Calu3 (cell line): ENCODE measurements at regions not wholly inside any gene's neighbourhood (a gene's known extent, or its start where the extent isn't known, plus 50 kb on each side); places are given as distances from the start of the nearest gene placed in this dataset.

ENCODE experiments used
- BruUV-seq: library from RNA; stranded (reverse); fragments of 400-500 nt; replicated peaks from 2 replicates; lab custom pipeline; 2021; lab: Mats Ljungman, UMichigan
- CTCF ChIA-PET: fragments of 300-600 bp; sonication (Branson Sonifier 250); formaldehyde crosslinking; loops from one replicate; lab custom pipeline; 2022; ENCODE audit warnings: antibody characterized with exemption; lab: Charles Lee
- DNase-seq: peaks from one replicate; pipeline ENCODE4 v3.0.0; 2022
- H3K27ac Mint-ChIP-seq: one replicate; pipeline ENCODE4 v1.8.0; 2022; ENCODE audit warnings: mixed read lengths; ENCODE audit not compliant: unreplicated experiment
- H3K27me3 Mint-ChIP-seq: one replicate; pipeline ENCODE4 v1.8.0; 2022; ENCODE audit warnings: mixed read lengths; ENCODE audit not compliant: unreplicated experiment
- H3K36me3 Mint-ChIP-seq: one replicate; pipeline ENCODE4 v1.8.0; 2022; ENCODE audit warnings: mild to moderate bottlenecking, moderate library complexity, mixed read lengths; ENCODE audit not compliant: insufficient read depth, unreplicated experiment
- H3K4me1 Mint-ChIP-seq: one replicate; pipeline ENCODE4 v1.8.0; 2022; ENCODE audit warnings: mild to moderate bottlenecking, low read depth, mixed read lengths; ENCODE audit not compliant: unreplicated experiment
- H3K4me3 Mint-ChIP-seq: one replicate; pipeline ENCODE4 v1.8.0; 2022; ENCODE audit warnings: mild to moderate bottlenecking, low read depth, moderate library complexity, mixed read lengths; ENCODE audit not compliant: unreplicated experiment
- H3K9me3 Mint-ChIP-seq: one replicate; pipeline ENCODE4 v1.8.0; 2022; ENCODE audit warnings: low read depth, mixed read lengths; ENCODE audit not compliant: unreplicated experiment
- intact Hi-C: fragments of 100-400 bp; cut with micrococcal nuclease; formaldehyde crosslinking; loops from one replicate; pipeline ENCODE4 v1.10.0; 2022; ENCODE audit not compliant: unreplicated experiment
- TF ChIP-seq, protein P1 (sequence below): fragments of 200-600 bp; IDR thresholded peaks from one replicate; pipeline ENCODE4 v1.8.0; 2022; ENCODE audit warnings: antibody characterized with exemption; ENCODE audit not compliant: unreplicated experiment

DNA sequence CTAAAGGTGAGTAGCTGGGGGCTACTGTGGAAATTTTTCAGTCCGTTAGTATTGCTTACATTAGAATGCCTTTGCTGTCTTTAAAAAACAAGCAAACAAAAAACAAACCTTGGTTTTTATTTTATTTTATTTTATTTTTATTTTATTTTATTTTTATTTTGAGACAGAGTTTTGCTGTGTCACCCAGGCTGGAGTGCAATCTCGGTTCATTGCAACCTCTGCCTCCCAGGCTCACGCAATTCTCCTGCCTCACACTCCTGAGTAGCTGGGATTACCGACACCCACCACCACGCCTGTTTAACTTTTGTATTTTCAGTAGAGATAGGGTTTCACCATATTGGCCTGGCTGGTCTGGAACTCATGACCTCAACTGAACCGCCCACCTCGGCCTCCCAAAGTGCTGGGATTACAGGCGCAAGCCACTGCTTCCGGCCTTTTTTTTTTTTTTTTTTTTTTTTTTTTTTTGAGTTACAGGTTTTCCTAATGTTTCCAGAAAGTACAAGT is 732.6 kb downstream of the KCNJ3 start:
- Mint-ChIP-seq H3K4me3 (no peak overlapping the region), H3K27ac (no peak overlapping the region), H3K4me1 (no peaks in the 10 kb centered on the region), H3K27me3 (no peaks in the 10 kb centered on the region), H3K36me3 (no peaks in the 10 kb centered on the region), H3K9me3 (peaks cover 6% of the 10 kb centered on the region)
- intact Hi-C loops: no loop called here
- BruUV-seq: no TSS peak
- TF ChIP-seq, protein P1, sequence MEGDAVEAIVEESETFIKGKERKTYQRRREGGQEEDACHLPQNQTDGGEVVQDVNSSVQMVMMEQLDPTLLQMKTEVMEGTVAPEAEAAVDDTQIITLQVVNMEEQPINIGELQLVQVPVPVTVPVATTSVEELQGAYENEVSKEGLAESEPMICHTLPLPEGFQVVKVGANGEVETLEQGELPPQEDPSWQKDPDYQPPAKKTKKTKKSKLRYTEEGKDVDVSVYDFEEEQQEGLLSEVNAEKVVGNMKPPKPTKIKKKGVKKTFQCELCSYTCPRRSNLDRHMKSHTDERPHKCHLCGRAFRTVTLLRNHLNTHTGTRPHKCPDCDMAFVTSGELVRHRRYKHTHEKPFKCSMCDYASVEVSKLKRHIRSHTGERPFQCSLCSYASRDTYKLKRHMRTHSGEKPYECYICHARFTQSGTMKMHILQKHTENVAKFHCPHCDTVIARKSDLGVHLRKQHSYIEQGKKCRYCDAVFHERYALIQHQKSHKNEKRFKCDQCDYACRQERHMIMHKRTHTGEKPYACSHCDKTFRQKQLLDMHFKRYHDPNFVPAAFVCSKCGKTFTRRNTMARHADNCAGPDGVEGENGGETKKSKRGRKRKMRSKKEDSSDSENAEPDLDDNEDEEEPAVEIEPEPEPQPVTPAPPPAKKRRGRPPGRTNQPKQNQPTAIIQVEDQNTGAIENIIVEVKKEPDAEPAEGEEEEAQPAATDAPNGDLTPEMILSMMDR: no peak
- no peak for DNase-seq
- CTCF ChIA-PET: no interaction called here

DNA sequence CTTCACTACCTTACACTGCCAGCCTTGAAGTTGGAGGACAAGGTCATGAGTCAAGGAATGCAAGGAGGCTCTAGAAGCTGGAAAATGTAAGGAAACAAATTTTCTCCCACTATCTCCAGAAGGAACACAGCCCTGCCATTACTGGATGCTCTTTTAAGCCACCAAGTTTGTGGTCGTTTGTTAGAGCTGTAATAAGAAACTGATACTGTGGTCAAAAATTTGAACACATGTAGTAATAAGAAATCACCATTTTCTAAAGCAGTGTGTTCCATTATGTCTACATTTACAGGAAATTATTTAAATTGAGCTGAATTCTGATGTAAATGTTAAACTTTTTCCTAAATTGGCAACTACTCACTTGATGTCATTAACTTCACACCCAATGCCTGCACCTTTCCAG is 729.0 kb downstream of the KCNJ3 start:
- H3K4me3 Mint-ChIP-seq: no peak overlapping the region
- CTCF ChIA-PET: interaction anchor here (0.6 kb wide), 1 partner anchor 1068 kb away, joined by 3 read pairs; no protein-coding TSS in a partner anchor
- no peaks in the 10 kb centered on the region for H3K4me1 Mint-ChIP-seq
- no peak overlapping the region for H3K27ac Mint-ChIP-seq
- no peaks in the 10 kb centered on the region for H3K9me3 Mint-ChIP-seq
- H3K27me3 Mint-ChIP-seq: no peaks in the 10 kb centered on the region
- TF ChIP-seq, protein P1: no peak
- no peak for DNase-seq
- H3K36me3 Mint-ChIP-seq: no peaks in the 10 kb centered on the region
- intact Hi-C loops: no loop called here
- BruUV-seq: no TSS peak

DNA sequence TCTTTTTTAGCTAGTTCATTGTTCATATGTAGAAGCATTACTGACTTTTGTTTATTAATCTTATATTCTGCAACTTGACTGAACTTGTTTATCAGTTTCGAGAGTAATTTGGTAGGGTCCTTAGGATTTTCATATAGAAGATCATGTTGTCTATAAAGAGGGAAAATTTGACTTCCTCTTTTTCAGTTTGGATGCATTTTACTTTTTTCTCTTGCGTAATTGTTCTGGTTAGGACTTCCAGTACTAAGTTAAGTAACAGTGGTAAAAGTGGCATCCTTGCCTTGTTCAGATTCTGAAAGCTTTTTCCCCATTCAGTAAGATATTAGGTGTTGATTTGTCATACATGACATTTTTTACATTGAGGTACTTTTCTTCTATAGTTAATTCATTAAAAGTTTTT is 726.0 kb downstream of the KCNJ3 start:
- H3K36me3 Mint-ChIP-seq: no peaks in the 10 kb centered on the region
- CTCF ChIA-PET: no interaction called here
- no TSS peak for BruUV-seq
- H3K4me1 Mint-ChIP-seq: no peaks in the 10 kb centered on the region
- no peak for DNase-seq
- H3K27me3 Mint-ChIP-seq: no peaks in the 10 kb centered on the region
- H3K9me3 Mint-ChIP-seq: no peaks in the 10 kb centered on the region
- intact Hi-C loops: no loop called here
- H3K27ac Mint-ChIP-seq: no peak overlapping the region
- TF ChIP-seq, protein P1: no peak
- no peak overlapping the region for H3K4me3 Mint-ChIP-seq

DNA sequence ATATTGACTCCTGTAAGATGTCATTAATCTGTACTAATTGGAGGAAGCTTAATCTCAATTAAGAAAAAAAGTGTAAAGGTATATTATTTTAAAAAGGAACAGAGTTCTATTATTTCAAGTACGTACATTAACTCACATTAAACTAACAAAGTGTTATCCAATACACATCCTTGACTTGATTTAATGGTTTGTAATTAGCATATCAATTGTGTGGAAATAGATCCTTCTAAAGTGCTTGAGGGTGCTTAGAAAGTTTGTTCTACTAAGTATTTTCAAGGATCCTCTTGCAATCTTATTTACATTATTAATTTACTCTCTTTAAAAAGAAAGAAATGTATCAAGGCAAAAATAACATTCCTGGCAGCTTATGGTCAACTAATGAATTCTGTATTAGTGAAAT is 720.3 kb downstream of the KCNJ3 start:
- Mint-ChIP-seq H3K27ac (no peak overlapping the region), H3K4me3 (no peak overlapping the region), H3K9me3 (peaks cover 3% of the 10 kb centered on the region), H3K27me3 (no peaks in the 10 kb centered on the region), H3K4me1 (no peaks in the 10 kb centered on the region), H3K36me3 (no peaks in the 10 kb centered on the region)
- BruUV-seq: no TSS peak
- CTCF ChIA-PET: no interaction called here
- intact Hi-C loops: no loop called here
- DNase-seq: no peak
- TF ChIP-seq, protein P1: no peak
